HT-29 (cell line): ENCODE measurements at regions not wholly inside any gene's neighbourhood (a gene's known extent, or its start where the extent isn't known, plus 50 kb on each side); places are given as distances from the start of the nearest gene placed in this dataset.
A peak's percentile ranks its signal among the peaks of the same experiment; 100 is the strongest.

ENCODE experiments used
- DNase-seq: peaks from one replicate; pipeline ENCODE4 v3.0.0-alpha.2; 2015; ENCODE audit warnings: low spot score

- DNase-seq: no peak
These were observed 83.2 kb upstream of the DNAH14 start for GRCh38 chr1:224846119-224846907.

- DNase-seq: no peak
These were observed 79.0 kb upstream of the DNAH14 start for GRCh38 chr1:224850446-224850845.

DNA sequence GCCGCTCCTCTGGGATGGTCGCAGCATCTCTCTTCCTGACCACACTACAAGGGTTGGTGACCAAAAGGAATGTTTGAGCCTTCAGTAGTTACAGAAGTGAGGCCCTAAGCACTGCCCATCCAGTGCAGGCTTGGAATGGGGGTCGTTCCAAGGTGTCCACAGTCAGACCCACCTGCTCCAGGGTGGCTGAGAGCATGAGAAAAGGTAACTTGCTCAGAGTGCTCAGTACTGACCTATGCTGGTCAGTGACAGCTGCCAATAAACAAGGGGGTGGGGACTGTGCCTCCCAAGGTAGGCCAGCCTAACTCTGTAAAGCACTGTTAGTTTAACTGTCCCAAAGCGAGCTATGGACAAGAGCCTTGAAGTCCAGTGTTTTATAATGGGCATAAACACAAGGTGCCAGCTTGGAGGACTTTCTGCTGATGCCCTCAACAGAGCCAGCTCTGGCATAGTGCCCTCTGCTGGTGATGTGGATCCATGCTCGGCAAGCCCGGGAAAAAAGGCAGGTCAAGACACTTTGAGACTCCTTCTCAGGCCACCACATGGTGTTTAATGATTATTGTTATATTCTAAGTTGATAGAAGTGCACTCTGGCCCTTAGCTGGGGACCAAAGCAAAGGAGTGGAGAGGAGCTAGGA, 78.1 kb upstream of the DNAH14 start:
- peak; percentile 72 for DNase-seq

GRCh38 chr1:224851848-224852261, 77.6 kb upstream of the DNAH14 start:
- DNase-seq: no peak

- DNase-seq: peak; percentile 48
These were observed 76.4 kb upstream of the DNAH14 start for GRCh38 chr1:224852901-224853568.

DNA sequence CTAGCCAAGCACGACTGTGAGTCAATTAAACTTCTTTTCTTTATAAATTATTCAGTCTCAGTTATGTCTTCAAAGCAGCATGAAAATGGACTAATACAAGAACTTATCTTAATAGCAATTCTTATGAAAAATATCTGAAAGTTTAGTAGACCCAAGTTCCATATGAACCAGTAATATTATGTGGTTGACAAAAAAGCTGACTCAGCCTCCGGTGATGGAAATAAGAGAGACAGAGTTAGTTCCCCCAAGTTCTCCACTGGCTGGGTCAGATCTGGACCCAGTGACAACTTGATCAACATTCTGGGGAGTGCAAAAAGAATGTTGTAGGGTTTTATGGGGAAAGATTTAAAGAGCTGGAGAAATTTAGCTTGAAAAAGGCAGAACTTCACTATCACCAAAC, 72.5 kb upstream of the DNAH14 start:
- DNase-seq: no peak

DNA sequence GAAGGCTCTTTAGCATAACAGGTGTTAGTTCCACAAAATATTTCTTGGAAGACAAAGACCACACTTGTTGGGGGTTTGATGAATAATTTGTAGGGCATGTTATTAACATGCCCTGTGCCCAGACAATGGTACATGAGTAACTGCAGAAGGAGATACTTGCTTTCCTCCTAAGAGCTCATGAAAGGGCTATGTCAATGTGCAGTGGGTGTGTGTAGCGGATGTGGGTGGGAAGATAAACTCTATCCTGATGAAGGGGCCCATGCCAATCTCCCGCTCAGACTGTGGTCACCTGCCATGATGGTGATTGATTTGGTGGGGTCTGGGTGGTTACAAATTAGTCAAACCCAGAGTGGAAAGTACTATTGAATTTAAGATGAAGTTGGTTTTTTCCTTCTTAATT, 69.8 kb upstream of the DNAH14 start:
- no peak for DNase-seq

DNA sequence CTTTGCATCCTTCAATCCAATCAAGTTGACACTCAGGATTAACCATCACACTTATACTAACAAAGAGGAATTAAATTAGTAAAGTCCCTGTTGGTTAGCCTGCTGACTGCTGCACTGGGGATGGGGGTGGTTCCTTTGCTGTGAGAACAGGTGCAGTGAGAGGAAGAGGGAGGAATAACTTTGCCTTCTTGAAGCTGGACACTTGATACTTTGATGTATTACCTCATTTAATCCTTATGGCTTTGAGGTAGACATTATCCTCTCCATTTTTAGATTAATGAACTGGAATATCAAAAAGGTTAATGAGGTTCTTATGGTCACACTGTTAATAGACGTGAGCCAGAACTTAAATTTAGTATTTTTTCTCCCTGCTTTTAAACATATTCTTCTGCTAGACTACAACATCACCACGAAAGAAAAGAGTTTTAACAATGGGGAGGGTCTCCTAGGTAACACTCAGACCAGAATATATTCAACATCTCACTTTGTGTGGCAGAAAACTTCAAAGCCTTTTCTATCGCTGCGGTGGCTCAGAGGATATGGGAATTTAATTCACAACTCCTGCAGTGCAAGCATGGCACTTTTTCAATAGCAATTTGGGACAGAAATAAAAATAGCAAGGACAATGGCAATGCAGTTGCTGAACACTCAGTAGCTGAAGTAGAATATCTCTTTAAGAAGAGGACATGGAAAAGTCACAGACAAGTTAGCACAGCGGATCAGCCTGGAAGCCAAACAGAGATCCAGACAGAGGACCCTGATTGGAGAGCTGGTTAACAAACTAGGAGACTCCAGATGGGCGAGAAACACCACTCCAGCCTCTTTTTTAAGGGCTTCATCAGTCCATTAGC, 68.8 kb upstream of the DNAH14 start:
- no peak for DNase-seq

- DNase-seq: no peak
These were observed 68.1 kb upstream of the DNAH14 start for GRCh38 chr1:224861339-224861716.

- DNase-seq: no peak
These were observed 66.0 kb upstream of the DNAH14 start for GRCh38 chr1:224863486-224863885.

GRCh38 chr1:224864006-224864405, 65.5 kb upstream of the DNAH14 start:
- no peak for DNase-seq

GRCh38 chr1:224865510-224865909, 64.0 kb upstream of the DNAH14 start:
- no peak for DNase-seq

- no peak for DNase-seq
These were observed 62.5 kb upstream of the DNAH14 start for GRCh38 chr1:224866940-224867339.

DNA sequence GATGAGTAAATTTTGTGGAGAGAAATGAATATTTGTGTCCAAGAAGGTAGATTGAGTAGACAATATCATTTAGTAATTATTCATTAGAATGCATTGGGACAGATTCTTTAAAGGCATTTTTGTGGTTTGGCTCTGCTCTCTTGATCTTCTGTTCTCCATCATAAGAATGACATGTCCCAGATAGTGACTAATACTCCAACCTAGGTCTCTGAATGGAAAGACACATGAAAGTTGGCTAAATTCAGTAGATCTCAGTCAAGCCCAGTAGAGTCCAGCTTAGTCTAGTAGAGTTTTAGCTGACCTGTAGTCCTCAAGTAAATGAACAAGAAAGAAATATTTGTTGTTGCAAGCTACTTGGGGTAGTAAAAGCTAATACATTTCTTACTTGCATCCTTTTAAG, 61.8 kb upstream of the DNAH14 start:
- DNase-seq: no peak

GRCh38 chr1:224872832-224873433, 56.5 kb upstream of the DNAH14 start:
- DNase-seq: no peak

GRCh38 chr1:224873434-224874369, 55.8 kb upstream of the DNAH14 start:
- DNase-seq: no peak

DNA sequence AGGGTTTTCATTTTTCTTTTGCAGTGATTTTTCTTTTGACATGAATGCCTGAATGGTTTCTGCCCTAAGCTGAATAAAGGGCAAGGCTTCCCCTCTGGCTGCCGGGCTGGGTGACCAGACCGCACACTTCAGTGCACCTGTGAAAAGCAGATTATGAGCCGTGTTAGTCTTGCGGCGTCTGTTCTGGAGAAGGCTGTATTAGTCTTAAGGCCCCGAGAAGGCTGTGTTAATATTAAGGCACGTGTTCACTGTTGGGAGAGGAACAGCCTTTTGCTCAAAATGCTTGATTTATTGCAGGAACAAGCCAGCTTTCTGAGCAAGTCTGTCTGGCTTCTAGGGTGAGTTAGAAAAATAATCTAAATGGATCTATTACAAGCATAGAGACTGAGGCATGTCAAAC, 54.7 kb upstream of the DNAH14 start:
- no peak for DNase-seq

DNA sequence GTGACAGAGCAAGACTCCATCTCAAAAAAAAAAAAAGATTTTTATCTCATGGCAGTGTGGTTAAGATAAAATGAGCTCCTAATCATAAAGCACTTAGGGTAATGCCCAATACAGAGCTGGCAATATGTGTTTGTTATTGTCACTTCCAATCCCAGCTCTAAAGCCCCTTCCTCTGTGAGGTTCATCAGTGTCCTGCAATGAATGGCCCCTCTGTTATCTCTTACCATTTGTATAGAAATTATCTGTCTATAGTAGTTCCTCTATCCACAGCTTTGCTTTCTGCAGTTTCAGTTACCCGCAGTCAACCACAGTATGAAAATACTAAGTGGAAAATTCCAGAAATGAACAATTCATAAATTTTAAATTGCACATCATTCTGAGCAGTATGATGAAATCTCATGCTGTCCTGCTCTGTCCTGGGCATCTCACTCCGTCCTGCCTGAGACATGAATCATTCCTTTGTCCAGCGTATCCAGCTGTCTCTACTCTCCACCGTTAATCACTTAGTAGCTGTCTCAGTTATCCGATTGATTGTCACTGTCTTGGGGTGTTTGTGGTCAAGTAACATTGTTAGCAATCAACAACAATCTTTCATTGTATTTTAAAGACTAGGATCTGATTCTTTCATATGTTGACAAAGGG, 50.2 kb upstream of the DNAH14 start:
- DNase-seq: no peak
